ENCODE measurements at regions not wholly inside any gene's neighbourhood (a gene's known extent, or its start where the extent isn't known, plus 50 kb on each side); places are given as distances from the start of the nearest gene placed in this dataset.

GRCh38 chr10:89954787-89955566, 253.6 kb downstream of the KIF20B start:
- ChIA-PET CTCF (interaction anchor here (0.9 to 1.8 kb wide), 7 partner anchors 10 to 638 kb away, joined by 3 to 7 read pairs (median 4); no protein-coding TSS in a partner anchor), POLR2A (no interaction called here)
- Mint-ChIP-seq H3K4me3 (no peak overlapping the region), H3K27ac (no peak overlapping the region), H3K27me3 (no peaks in the 10 kb centered on the region), H3K4me1 (peaks cover 12% of the 10 kb centered on the region), H3K9me3 (ENCODE audit: insufficient read depth) (no peaks in the 10 kb centered on the region)
- Histone ChIP-seq H3K27me3 (replicated peaks in 1 of 4; ENCODE audit: control extremely low read depth in 1 of 4, control insufficient read depth in 3 of 4, insufficient read depth in 4 of 4, low read length in 3 of 4) (no peaks in the 10 kb centered on the region), H3K79me2 (ENCODE audit: control insufficient read depth, insufficient read depth, low read length) (no peaks in the 10 kb centered on the region), H3K4me1 (ENCODE audit: control insufficient read depth in 2 of 2, insufficient read depth in 2 of 2, low read length in 2 of 2) (peaks cover 0 to 8% of the 10 kb centered on the region in 2 donors), H2AFZ (ENCODE audit: insufficient read depth, low read depth, low read length, poor library complexity, severe bottlenecking) (no peak overlapping the region), H3K27ac (ENCODE audit: low read length in 2 of 2) (no peak overlapping the region), H3K4me3 (ENCODE audit: control extremely low read depth in 1 of 5, extremely low read depth in 1 of 5, insufficient read depth in 1 of 5, low read depth in 2 of 5, low read length in 4 of 5) (no peak overlapping the region), H3K4me2 (replicated peaks; ENCODE audit: low read depth, low read length, poor library complexity, severe bottlenecking) (no peak overlapping the region), H3K9me3 (ENCODE audit: control extremely low read depth in 1 of 3, control insufficient read depth in 2 of 3, insufficient read depth in 1 of 3, low read length in 2 of 3) (peaks cover 0 to 17% (median 5%) of the 10 kb centered on the region in 3 donors), H4K20me1 (ENCODE audit: control insufficient read depth, insufficient read depth, low read length, poor library complexity, severe bottlenecking) (no peaks in the 10 kb centered on the region), H3K36me3 (replicated peaks in 1 of 2; ENCODE audit: control extremely low read depth in 1 of 2, control insufficient read depth in 1 of 2, extremely low read depth in 1 of 2, insufficient read depth in 2 of 2, low read length in 1 of 2) (no peaks in the 10 kb centered on the region), H3K9ac (ENCODE audit: low read length) (no peak overlapping the region)
- DNase-seq: peak; percentile 21
- TF ChIP-seq EZH2 (IDR thresholded peaks at IDR 0.05; ENCODE audit: borderline replicate concordance, insufficient read depth, low read depth, low read length, poor library complexity, severe bottlenecking) (no peak), CTCF (IDR thresholded peaks at IDR 0.05) (peak; percentile 68)
- ATAC-seq (ENCODE audit: low read depth): no peak
- intact Hi-C loops (cut with micrococcal nuclease): loop anchor here (1.0 to 10.0 kb wide), 4 partner anchors 162 to 910 kb away; no protein-coding TSS in a partner anchor

- Histone ChIP-seq H3K79me2 (ENCODE audit: control insufficient read depth, insufficient read depth, low read length) (no peaks in the 10 kb centered on the region), H3K9ac (ENCODE audit: low read length) (no peak overlapping the region), H3K9me3 (ENCODE audit: control extremely low read depth in 1 of 3, control insufficient read depth in 2 of 3, insufficient read depth in 1 of 3, low read length in 2 of 3) (no peaks in the 10 kb centered on the region), H3K4me1 (ENCODE audit: control insufficient read depth in 2 of 2, insufficient read depth in 2 of 2, low read length in 2 of 2) (peaks cover 0 to 8% of the 10 kb centered on the region in 2 donors), H3K4me2 (replicated peaks; ENCODE audit: low read depth, low read length, poor library complexity, severe bottlenecking) (no peak overlapping the region), H4K20me1 (ENCODE audit: control insufficient read depth, insufficient read depth, low read length, poor library complexity, severe bottlenecking) (no peaks in the 10 kb centered on the region), H3K4me3 (ENCODE audit: control extremely low read depth in 1 of 5, extremely low read depth in 1 of 5, insufficient read depth in 1 of 5, low read depth in 2 of 5, low read length in 4 of 5) (no peak overlapping the region), H3K36me3 (replicated peaks in 1 of 2; ENCODE audit: control extremely low read depth in 1 of 2, control insufficient read depth in 1 of 2, extremely low read depth in 1 of 2, insufficient read depth in 2 of 2, low read length in 1 of 2) (no peaks in the 10 kb centered on the region), H3K27me3 (replicated peaks in 1 of 4; ENCODE audit: control extremely low read depth in 1 of 4, control insufficient read depth in 3 of 4, insufficient read depth in 4 of 4, low read length in 3 of 4) (no peaks in the 10 kb centered on the region), H3K27ac (ENCODE audit: low read length in 2 of 2) (no peak overlapping the region), H2AFZ (ENCODE audit: insufficient read depth, low read depth, low read length, poor library complexity, severe bottlenecking) (no peak overlapping the region)
- peaks cover 12% of the 10 kb centered on the region for H3K4me1 Mint-ChIP-seq
- peak; percentile 14 for DNase-seq
- H3K4me3 Mint-ChIP-seq: no peak overlapping the region
- TF ChIP-seq CTCF (IDR thresholded peaks at IDR 0.05) (no peak), EZH2 (IDR thresholded peaks at IDR 0.05; ENCODE audit: borderline replicate concordance, insufficient read depth, low read depth, low read length, poor library complexity, severe bottlenecking) (no peak)
- intact Hi-C loops (cut with micrococcal nuclease): loop anchor here (10.0 kb wide), 2 partner anchors 635 to 905 kb away; no protein-coding TSS in a partner anchor
- H3K9me3 Mint-ChIP-seq (ENCODE audit: insufficient read depth): no peaks in the 10 kb centered on the region
- no peak overlapping the region for H3K27ac Mint-ChIP-seq
- peak; percentile 31 for ATAC-seq (ENCODE audit: low read depth)
- WGBS (ENCODE audit: insufficient coverage): 11% methylated on average over 1 of the region's 7 CpGs
- POLR2A ChIA-PET: no interaction called here
- H3K27me3 Mint-ChIP-seq: peaks cover 7% of the 10 kb centered on the region
- CTCF ChIA-PET: interaction anchor here (1.2 kb wide), 1 partner anchor 71 kb away, joined by 3 read pairs; no protein-coding TSS in a partner anchor
Observed at GRCh38 chr10:89959433-89960110, 258.2 kb downstream of the KIF20B start.

Data from B cell (primary cell).